Fibroblast of the conjunctiva (primary cell): ENCODE measurements at regions not wholly inside any gene's neighbourhood (a gene's known extent, or its start where the extent isn't known, plus 50 kb on each side); places are given as distances from the start of the nearest gene placed in this dataset.

Experiments used
- DNase-seq: peaks from one replicate; pipeline ENCODE4 v3.0.0-alpha.2; 2010; ENCODE audit warnings: low read depth

DNA sequence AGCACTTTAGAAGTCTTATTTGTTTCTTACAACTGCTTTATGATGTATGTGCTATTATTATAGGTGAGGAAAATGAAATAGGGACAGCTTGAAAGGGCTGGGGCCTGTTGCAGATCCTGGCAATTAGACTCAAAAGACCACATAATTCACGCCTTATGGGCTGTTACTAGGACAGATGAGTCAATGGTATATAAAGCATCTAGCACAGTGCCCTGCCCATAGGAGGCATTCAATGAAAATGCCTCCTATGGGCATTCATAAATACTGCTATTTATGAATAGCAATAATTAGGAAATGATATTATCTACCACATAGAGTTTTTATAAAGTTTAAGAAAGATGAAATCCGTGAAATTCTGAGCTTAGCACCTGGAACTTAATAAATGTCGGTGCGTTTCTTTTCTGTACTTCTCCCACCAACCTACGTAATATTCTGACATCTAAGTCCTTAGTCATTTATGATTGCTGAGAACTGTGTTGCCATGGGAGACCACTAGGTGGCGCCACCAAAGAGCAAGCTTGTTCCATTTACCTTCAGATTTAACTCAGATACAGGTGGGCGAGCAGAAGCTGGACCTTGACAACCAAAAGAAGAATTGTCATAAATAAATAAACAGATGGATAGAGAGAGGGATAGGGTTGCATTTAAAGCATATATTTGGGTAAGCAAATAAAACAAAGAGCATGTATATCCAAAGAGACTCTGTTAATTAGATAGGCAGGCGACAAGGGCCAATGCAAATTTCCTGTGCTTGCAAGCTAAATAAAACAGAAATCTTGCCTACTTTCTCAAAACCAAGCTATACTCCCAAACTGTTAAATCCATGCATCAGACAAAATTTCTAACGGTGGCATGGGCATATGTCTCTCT lies 699.9 kb downstream of the INHBA start:
- DNase-seq, result no peak

GRCh38 chr7:41000042-41000441 lies 702.8 kb downstream of the INHBA start:
- no peak for DNase-seq

GRCh38 chr7:40996233-40996677 lies 706.6 kb downstream of the INHBA start:
- no peak for DNase-seq

- peak; percentile 26 for DNase-seq
These were observed 712.0 kb downstream of the INHBA start for GRCh38 chr7:40990841-40991240.

DNA sequence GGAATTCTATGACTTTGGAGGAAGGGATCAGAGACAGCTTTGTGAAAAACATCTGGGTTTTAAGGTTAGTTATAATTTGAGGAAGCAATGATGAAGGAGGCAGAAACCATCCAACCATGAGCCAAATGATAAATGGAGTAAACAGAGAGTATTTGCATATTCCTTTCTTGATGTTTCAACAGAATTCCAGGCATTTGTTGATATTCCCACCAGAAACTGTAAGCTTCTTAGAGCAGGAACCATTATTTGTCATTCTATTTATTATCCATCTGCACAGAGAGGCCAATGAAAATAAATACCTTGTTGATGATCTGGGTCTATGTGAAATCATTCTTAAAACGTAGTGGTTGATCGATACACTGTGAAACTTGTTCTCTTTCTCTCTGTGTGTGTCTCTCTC lies 715.3 kb downstream of the INHBA start:
- DNase-seq, result no peak

GRCh38 chr7:40986351-40986873 lies 716.5 kb downstream of the INHBA start:
- peak; percentile 86 for DNase-seq

- DNase-seq, result no peak
These were observed 719.8 kb downstream of the INHBA start for GRCh38 chr7:40983111-40983510.

DNA sequence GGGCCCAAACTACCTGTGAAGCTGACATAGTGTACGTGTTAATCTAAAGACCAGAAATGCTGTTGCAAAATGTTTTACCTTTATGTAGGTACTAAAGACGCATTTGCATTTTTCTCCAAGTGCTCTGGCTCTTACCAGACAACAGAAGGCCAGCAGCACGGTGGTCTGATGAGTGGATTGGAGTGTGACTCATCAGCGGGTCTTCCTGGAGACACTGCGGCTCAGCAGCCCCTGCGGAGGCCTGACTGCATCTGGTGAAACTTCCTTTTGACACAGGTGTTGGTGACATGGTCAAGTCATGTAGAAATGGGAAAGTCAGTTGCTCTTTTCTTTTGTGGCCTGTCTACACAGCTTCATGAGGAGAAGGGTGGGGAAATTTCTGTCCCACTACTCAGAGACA lies 723.6 kb downstream of the INHBA start:
- no peak for DNase-seq

- no peak for DNase-seq
These were observed 724.8 kb downstream of the INHBA start for GRCh38 chr7:40978047-40978446.

- no peak for DNase-seq
These were observed 725.4 kb downstream of the INHBA start for GRCh38 chr7:40977533-40977932.

DNA sequence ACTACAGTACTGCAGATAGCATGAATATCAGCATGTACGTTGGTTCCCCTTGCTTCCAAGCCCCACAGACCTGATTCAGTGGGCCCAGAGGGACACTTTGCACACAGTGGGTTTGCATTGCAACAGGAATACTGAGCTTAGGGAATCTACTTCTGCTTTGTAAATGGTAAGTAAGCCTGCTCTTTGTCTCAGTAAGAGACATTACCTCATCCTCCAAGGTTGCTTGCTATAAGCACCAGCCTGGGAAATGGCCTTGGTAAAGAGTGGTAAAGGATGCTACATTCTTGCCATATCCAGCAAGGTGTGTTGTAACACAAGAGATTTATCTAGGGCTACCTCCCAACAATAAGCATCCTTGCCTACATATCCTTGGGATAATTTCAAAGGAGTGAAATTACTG lies 730.5 kb downstream of the INHBA start:
- no peak for DNase-seq

DNA sequence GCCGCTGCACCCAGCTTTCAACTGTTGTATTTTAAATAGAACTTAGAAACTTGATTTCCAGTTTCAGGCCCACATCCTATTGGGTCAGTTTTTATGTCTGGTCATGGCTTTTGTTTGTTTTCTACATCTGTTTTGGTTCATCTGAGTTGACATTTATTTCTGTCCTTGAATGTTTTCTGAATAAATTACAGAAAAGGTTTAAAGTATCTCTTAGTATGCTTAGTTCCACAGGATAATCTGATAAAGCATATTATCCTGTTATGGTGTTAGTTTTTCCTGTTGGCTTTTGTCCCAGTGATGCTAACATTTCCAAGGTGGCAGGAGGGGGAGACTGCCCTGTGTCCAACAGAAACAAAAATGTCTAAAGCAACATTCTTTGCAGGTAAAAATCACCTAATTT lies 733.2 kb downstream of the INHBA start:
- no peak for DNase-seq

DNA sequence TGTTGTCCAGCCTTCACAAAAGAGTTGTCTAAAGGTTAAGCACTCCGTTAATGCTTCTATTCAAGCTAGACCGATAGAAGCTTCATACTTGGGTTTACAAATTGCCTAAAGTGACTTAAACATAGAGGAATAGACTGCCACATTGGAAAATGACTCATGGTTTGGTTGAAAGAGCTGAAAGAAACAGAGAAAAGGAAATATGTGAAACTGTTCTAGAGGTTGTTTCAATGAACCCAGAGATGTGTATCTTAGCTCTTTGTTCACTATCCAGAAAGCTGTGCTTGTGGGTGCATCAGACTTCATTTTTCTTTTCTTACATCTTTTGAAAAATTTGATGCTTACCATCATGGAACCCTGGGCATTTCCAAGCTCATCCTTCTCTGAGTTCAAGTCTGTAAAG lies 736.2 kb downstream of the INHBA start:
- no peak for DNase-seq

- no peak for DNase-seq
These were observed 737.1 kb downstream of the INHBA start for GRCh38 chr7:40965774-40966173.

DNA sequence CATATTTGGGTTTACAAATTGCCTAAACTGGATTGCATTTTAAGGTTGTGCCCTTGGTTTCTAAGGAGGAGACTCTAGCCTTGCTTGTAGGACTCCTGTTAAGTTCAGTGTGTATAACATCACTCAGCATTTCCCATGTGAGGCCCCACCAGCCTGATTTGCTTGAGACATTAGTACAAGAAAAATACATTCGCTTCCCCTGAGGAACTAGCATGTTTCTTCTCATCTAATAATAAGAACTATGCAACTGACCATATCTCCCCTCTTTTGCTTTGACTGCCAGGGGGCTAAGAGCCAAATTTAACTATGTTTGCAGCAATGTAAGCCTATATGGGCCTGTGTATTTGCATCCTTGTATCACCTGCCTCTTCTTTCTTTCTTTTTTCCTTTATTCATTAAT lies 737.9 kb downstream of the INHBA start:
- DNase-seq, result no peak

DNA sequence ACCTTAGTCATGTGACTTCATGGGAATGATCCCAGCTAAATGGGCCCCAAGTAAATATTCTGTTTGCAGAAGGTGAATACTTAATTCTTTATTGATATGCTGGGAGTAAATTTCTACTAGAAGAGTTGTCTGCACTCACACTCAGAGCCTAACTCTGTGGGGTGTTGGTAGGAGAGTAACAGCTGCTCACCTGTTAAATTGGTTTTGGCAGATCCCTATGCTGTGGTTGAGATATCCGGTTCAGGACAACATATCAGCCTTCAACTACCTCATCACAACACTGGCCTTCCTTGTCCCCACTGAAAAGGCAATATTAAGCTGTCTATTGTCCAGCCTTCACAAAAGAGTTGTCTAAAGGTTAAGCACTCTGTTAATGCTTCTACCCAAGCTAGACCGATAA lies 738.3 kb downstream of the INHBA start:
- DNase-seq, result no peak

- DNase-seq, result no peak
These were observed 742.9 kb downstream of the INHBA start for GRCh38 chr7:40959955-40960354.

DNA sequence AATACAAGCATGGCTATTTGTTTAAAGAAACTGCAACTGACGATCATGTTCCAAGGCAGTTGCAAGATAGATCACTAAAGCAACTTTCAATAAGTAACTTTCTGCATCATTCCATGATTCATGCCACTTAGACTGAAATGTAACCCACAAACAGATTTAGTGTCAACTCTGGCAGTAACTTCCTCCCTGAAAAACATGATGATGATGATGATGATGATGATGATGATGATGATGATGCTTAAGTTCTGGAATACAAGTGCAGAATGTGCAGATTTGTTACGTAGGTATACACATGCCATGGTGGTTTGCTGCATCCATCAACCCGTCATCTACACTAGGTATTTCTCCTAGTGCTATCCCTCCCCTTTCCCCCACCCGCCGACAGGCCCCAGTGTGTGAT lies 754.7 kb downstream of the INHBA start:
- DNase-seq, result no peak

GRCh38 chr7:40947566-40947965 lies 755.3 kb downstream of the INHBA start:
- no peak for DNase-seq

- DNase-seq, result no peak
These were observed 756.3 kb downstream of the INHBA start for GRCh38 chr7:40946549-40946948.

DNA sequence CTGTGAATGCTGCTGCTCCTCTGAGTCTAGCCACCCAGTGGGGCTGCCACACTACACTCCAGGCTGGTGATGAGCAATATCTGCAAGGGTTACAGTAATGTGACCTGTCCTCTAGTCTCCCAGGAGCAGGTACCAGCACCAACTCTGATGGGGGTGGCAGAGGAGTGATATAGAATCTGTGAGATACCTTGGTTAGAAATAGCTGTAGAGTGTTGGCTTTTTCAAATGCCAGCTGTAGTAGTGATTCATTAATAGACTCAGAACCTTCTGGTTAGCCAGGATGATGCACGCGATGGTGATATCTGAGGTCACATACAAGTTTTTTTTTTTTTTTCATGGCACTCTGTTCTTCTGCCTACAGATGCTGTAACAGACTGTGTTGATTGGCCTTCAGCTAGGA lies 757.1 kb downstream of the INHBA start:
- no peak for DNase-seq

DNA sequence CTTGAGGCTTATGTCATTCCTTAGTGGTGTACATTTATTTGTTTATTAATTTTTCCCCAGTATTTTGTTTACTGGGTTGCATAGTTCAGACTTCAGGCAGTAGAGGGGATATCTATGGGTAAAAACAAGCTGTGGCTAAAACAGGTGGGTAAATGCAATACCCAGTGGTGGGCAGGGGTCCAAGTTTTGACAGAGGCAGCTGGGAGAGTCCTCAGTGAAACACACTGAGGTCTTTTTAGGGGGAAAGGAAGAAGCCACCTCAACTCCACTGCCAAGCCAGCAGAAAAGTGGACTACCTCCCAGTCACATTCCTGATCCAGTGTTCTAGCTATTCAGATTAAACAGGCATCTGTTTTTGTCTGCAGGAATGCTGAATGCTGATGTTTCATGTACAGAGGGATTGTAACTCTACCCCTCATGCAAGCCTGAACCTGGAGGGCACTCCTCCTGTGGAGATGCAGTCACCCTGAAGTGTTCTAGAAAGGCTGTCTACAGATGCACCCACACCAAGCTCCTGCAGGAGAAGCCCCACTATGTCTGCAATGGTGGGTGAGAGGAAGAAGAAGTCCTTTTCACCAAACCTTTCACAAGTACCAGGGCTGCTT lies 757.8 kb downstream of the INHBA start:
- no peak for DNase-seq

GRCh38 chr7:40937879-40938278 lies 765.0 kb downstream of the INHBA start:
- no peak for DNase-seq
